ENCODE measurements at regions not wholly inside any gene's neighbourhood (a gene's known extent, or its start where the extent isn't known, plus 50 kb on each side); places are given as distances from the start of the nearest gene placed in this dataset.
A peak's percentile ranks its signal among the peaks of the same experiment; 100 is the strongest.

- 84 to 94% methylated on average over 1 of the region's 1 CpG for WGBS, 2 donors
- Histone ChIP-seq H3K4me3 (no peak overlapping the region), H3K27me3 (no peaks in the 10 kb centered on the region), H3K27ac (no peak overlapping the region), H3K36me3 (ENCODE audit: low read depth, missing control alignments) (no peaks in the 10 kb centered on the region), H3K4me1 (no peaks in the 10 kb centered on the region), H3K9me3 (no peaks in the 10 kb centered on the region)
- DNase-seq = no peak
- TF ChIP-seq, protein P1, sequence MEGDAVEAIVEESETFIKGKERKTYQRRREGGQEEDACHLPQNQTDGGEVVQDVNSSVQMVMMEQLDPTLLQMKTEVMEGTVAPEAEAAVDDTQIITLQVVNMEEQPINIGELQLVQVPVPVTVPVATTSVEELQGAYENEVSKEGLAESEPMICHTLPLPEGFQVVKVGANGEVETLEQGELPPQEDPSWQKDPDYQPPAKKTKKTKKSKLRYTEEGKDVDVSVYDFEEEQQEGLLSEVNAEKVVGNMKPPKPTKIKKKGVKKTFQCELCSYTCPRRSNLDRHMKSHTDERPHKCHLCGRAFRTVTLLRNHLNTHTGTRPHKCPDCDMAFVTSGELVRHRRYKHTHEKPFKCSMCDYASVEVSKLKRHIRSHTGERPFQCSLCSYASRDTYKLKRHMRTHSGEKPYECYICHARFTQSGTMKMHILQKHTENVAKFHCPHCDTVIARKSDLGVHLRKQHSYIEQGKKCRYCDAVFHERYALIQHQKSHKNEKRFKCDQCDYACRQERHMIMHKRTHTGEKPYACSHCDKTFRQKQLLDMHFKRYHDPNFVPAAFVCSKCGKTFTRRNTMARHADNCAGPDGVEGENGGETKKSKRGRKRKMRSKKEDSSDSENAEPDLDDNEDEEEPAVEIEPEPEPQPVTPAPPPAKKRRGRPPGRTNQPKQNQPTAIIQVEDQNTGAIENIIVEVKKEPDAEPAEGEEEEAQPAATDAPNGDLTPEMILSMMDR (IDR thresholded peaks at IDR 0.05) = no peak
- no peak for TF ChIP-seq POLR2A (IDR thresholded peaks at IDR 0.05)
- intact Hi-C loops (cut with DNase I; ENCODE audit: low total_unique reads) = no loop called here
Measured at GRCh38 chr2:126378176-126378575, 277.8 kb upstream of the GYPC start.

DNA sequence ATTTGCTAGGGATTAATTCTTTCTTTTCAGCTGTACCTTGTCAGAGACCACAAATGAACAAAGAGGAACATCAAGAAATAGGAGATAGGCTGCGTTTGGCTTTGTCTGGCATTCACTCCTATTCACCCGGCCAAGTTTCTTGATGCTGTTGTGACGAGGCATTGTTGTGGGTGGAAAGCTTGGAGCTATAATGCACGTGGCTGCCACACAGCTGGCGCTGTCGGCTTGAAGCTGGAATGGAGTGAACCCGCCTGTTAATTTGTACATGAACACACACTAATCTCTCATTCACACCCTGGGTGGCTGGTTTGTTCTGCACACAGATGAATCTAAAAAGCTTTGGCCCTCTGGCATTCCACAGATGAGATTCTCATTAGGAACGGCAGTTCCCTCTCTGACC is 274.9 kb upstream of the GYPC start:
- no peak for DNase-seq
- intact Hi-C loops (cut with DNase I; ENCODE audit: low total_unique reads) = no loop called here

GRCh38 chr2:126382998-126383397 is 273.0 kb upstream of the GYPC start:
- Histone ChIP-seq H3K27ac (no peak overlapping the region), H3K4me1 (no peaks in the 10 kb centered on the region), H3K27me3 (no peaks in the 10 kb centered on the region), H3K36me3 (ENCODE audit: low read depth, missing control alignments) (no peaks in the 10 kb centered on the region), H3K4me3 (no peak overlapping the region), H3K9me3 (no peaks in the 10 kb centered on the region)
- no peak for TF ChIP-seq POLR2A (IDR thresholded peaks at IDR 0.05)
- TF ChIP-seq, protein P1 (IDR thresholded peaks at IDR 0.05) = no peak
- 86 to 87% methylated on average over 5 of the region's 5 CpGs for WGBS, 2 donors
- DNase-seq = no peak
- intact Hi-C loops (cut with DNase I; ENCODE audit: low total_unique reads) = no loop called here

More for the DNA sequence above, 274.9 kb upstream of the GYPC start:
- Histone ChIP-seq H3K4me1 (no peaks in the 10 kb centered on the region), H3K27ac (no peak overlapping the region), H3K36me3 (ENCODE audit: low read depth, missing control alignments) (no peaks in the 10 kb centered on the region), H3K9me3 (no peaks in the 10 kb centered on the region), H3K4me3 (no peak overlapping the region), H3K27me3 (no peaks in the 10 kb centered on the region)
- TF ChIP-seq, protein P1 (IDR thresholded peaks at IDR 0.05) = no peak
- TF ChIP-seq POLR2A (IDR thresholded peaks at IDR 0.05) = no peak
- 66 to 82% methylated on average over 8 of the region's 8 CpGs for WGBS, 2 donors

GRCh38 chr2:126383800-126384199 is 272.2 kb upstream of the GYPC start:
- TF ChIP-seq, protein P1 (IDR thresholded peaks at IDR 0.05) = no peak
- TF ChIP-seq POLR2A (IDR thresholded peaks at IDR 0.05) = no peak
- Histone ChIP-seq H3K27ac (no peak overlapping the region), H3K4me3 (no peak overlapping the region), H3K27me3 (no peaks in the 10 kb centered on the region), H3K9me3 (no peaks in the 10 kb centered on the region), H3K4me1 (no peaks in the 10 kb centered on the region), H3K36me3 (ENCODE audit: low read depth, missing control alignments) (no peaks in the 10 kb centered on the region)
- intact Hi-C loops (cut with DNase I; ENCODE audit: low total_unique reads) = no loop called here
- no peak for DNase-seq

- Histone ChIP-seq H3K4me3 (no peak overlapping the region), H3K4me1 (no peaks in the 10 kb centered on the region)
- TF ChIP-seq, protein P1 (IDR thresholded peaks at IDR 0.05) = peak in 1 of 3 experiments; percentile 41
- TF ChIP-seq POLR2A (IDR thresholded peaks at IDR 0.05) = no peak
Measured at GRCh38 chr2:126385441-126385840, 270.5 kb upstream of the GYPC start.

More at GRCh38 chr2:126385441-126385840, 270.5 kb upstream of the GYPC start:
- Histone ChIP-seq H3K36me3 (ENCODE audit: low read depth, missing control alignments) (no peaks in the 10 kb centered on the region), H3K9me3 (no peaks in the 10 kb centered on the region), H3K27me3 (no peaks in the 10 kb centered on the region), H3K27ac (no peak overlapping the region)
- intact Hi-C loops (cut with DNase I; ENCODE audit: low total_unique reads) = no loop called here
- DNase-seq = no peak
